ENCODE measurements at regions not wholly inside any gene's neighbourhood (a gene's known extent, or its start where the extent isn't known, plus 50 kb on each side); places are given as distances from the start of the nearest gene placed in this dataset.

GRCh38 chr15:98395974-98396610 lies 252.2 kb upstream of the IGF1R start:
- no peak for DNase-seq (ENCODE audit: low read depth in 2 of 2)
- H3K4me1 ChIP-seq (ENCODE audit: control insufficient read depth, extremely low read depth, insufficient read depth, low read length): no peaks in the 10 kb centered on the region
- no peak overlapping the region for H3K4me3 ChIP-seq (replicated peaks in 1 of 4; ENCODE audit: control extremely low read depth in 1 of 4, insufficient read depth in 1 of 4, low read depth in 3 of 4, low read length in 4 of 4)
- TF ChIP-seq CTCF (conservative IDR thresholded peaks at IDR 0.05 in 1 of 2, IDR thresholded peaks at IDR 0.05 in 1 of 2; ENCODE audit: low read depth in 1 of 2, low read length in 2 of 2) (no peak), EZH2 (IDR thresholded peaks at IDR 0.05; ENCODE audit: low read length, missing control alignments) (no peak)
- no peaks in the 10 kb centered on the region for H3K27me3 ChIP-seq (ENCODE audit: control insufficient read depth, insufficient read depth, low read length)
- no peak overlapping the region for H3K4me2 ChIP-seq (ENCODE audit: extremely low read depth, insufficient read depth, low read length)
- no peaks in the 10 kb centered on the region for H3K36me3 ChIP-seq (ENCODE audit: control insufficient read depth, insufficient read depth, low read length)
- no peak overlapping the region for H2AFZ ChIP-seq (ENCODE audit: low read length)
- H3K9ac ChIP-seq (ENCODE audit: insufficient read depth, low read length): no peak overlapping the region
- H3K27ac ChIP-seq (ENCODE audit: insufficient read depth, low read length): no peak overlapping the region
- no peaks in the 10 kb centered on the region for H3K79me2 ChIP-seq (ENCODE audit: control insufficient read depth, insufficient read depth, low read length)
- H3K9me3 ChIP-seq (ENCODE audit: control insufficient read depth, insufficient read depth, low read depth, low read length): no peaks in the 10 kb centered on the region
- no peaks in the 10 kb centered on the region for H4K20me1 ChIP-seq (ENCODE audit: control insufficient read depth, extremely low read depth, insufficient read depth, low read length)

DNA sequence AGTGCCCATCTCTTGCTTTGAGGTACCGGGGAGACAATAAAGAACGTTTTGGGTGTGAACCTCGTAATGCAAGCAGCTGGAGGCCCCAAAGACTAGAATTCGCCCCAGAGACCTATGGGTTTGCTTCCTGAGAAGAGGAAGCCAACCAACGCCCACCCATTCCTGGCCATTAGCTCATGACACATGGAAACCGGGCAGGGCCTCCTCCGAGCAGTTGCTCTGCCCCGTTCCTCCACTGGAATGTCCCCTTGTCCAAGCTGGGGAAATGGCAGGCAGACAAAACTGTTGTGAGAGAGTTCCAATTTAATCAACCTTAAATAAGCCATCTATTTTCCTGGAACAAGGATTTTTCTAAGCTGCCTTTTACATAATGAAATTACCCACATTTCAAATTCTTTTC lies 250.9 kb upstream of the IGF1R start:
- no peak for TF ChIP-seq CTCF (conservative IDR thresholded peaks at IDR 0.05 in 1 of 2, IDR thresholded peaks at IDR 0.05 in 1 of 2; ENCODE audit: low read depth in 1 of 2, low read length in 2 of 2)
- TF ChIP-seq EZH2 (IDR thresholded peaks at IDR 0.05; ENCODE audit: low read length, missing control alignments): no peak
- no peak overlapping the region for H3K9ac ChIP-seq (ENCODE audit: insufficient read depth, low read length)
- H3K79me2 ChIP-seq (ENCODE audit: control insufficient read depth, insufficient read depth, low read length): no peaks in the 10 kb centered on the region
- no peak overlapping the region for H3K4me3 ChIP-seq (replicated peaks in 1 of 4; ENCODE audit: control extremely low read depth in 1 of 4, insufficient read depth in 1 of 4, low read depth in 3 of 4, low read length in 4 of 4)
- no peak overlapping the region for H3K4me2 ChIP-seq (ENCODE audit: extremely low read depth, insufficient read depth, low read length)
- no peaks in the 10 kb centered on the region for H3K36me3 ChIP-seq (ENCODE audit: control insufficient read depth, insufficient read depth, low read length)
- no peaks in the 10 kb centered on the region for H3K4me1 ChIP-seq (ENCODE audit: control insufficient read depth, extremely low read depth, insufficient read depth, low read length)
- no peak overlapping the region for H3K27ac ChIP-seq (ENCODE audit: insufficient read depth, low read length)
- no peak for DNase-seq (ENCODE audit: low read depth in 2 of 2)
- no peaks in the 10 kb centered on the region for H3K9me3 ChIP-seq (ENCODE audit: control insufficient read depth, insufficient read depth, low read depth, low read length)
- H2AFZ ChIP-seq (ENCODE audit: low read length): no peak overlapping the region
- no peaks in the 10 kb centered on the region for H3K27me3 ChIP-seq (ENCODE audit: control insufficient read depth, insufficient read depth, low read length)
- H4K20me1 ChIP-seq (ENCODE audit: control insufficient read depth, extremely low read depth, insufficient read depth, low read length): no peaks in the 10 kb centered on the region

DNA sequence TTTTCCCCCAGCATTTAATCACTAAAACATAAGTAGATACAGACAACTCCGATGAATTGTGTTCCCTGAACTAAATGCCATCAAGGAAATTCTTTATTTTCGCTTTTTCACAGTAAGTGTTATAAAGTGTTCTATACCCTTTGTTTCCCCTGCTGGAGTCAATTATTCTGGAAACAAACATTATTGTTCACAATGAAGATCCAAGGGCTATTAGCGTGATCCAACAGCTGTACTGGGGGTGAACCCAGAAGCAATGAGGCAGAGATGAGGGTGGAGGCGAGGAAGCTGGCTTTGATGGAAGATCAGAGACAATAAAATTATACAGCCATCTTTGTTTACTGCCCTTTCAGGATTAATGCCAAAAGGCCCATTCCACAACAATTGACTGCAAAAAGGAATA lies 250.3 kb upstream of the IGF1R start:
- Histone ChIP-seq H3K4me1 (ENCODE audit: control insufficient read depth, extremely low read depth, insufficient read depth, low read length) (no peaks in the 10 kb centered on the region), H3K27ac (ENCODE audit: insufficient read depth, low read length) (no peak overlapping the region), H3K4me2 (ENCODE audit: extremely low read depth, insufficient read depth, low read length) (no peak overlapping the region), H2AFZ (ENCODE audit: low read length) (no peak overlapping the region), H3K27me3 (ENCODE audit: control insufficient read depth, insufficient read depth, low read length) (no peaks in the 10 kb centered on the region), H3K9me3 (ENCODE audit: control insufficient read depth, insufficient read depth, low read depth, low read length) (no peaks in the 10 kb centered on the region), H3K4me3 (replicated peaks in 1 of 4; ENCODE audit: control extremely low read depth in 1 of 4, insufficient read depth in 1 of 4, low read depth in 3 of 4, low read length in 4 of 4) (no peak overlapping the region), H3K79me2 (ENCODE audit: control insufficient read depth, insufficient read depth, low read length) (no peaks in the 10 kb centered on the region), H4K20me1 (ENCODE audit: control insufficient read depth, extremely low read depth, insufficient read depth, low read length) (no peaks in the 10 kb centered on the region), H3K36me3 (ENCODE audit: control insufficient read depth, insufficient read depth, low read length) (no peaks in the 10 kb centered on the region), H3K9ac (ENCODE audit: insufficient read depth, low read length) (no peak overlapping the region)
- DNase-seq (ENCODE audit: low read depth in 2 of 2): no peak
- TF ChIP-seq EZH2 (IDR thresholded peaks at IDR 0.05; ENCODE audit: low read length, missing control alignments) (no peak), CTCF (conservative IDR thresholded peaks at IDR 0.05 in 1 of 2, IDR thresholded peaks at IDR 0.05 in 1 of 2; ENCODE audit: low read depth in 1 of 2, low read length in 2 of 2) (no peak)
